ENCODE measurements at regions not wholly inside any gene's neighbourhood (a gene's known extent, or its start where the extent isn't known, plus 50 kb on each side); places are given as distances from the start of the nearest gene placed in this dataset.
"Not testable (repeated sequence)": the region's sequence is repeated elsewhere in the genome, so short reads cannot be mapped to it uniquely, and the experiment has no call there.

- DNase-seq, result no peak
These were observed 136.2 kb downstream of the HMX1 start for GRCh38 chr4:8735236-8736089.

- no peak for DNase-seq
These were observed 138.9 kb downstream of the HMX1 start for GRCh38 chr4:8732681-8733243.

GRCh38 chr4:8732092-8732491, 139.5 kb downstream of the CPZ start:
- DNase-seq, result no peak

GRCh38 chr4:8731364-8731763, 138.8 kb downstream of the CPZ start:
- DNase-seq, result no peak

- no peak for DNase-seq
These were observed 138.1 kb downstream of the CPZ start for GRCh38 chr4:8730681-8731080.

- DNase-seq, result no peak
These were observed 137.6 kb downstream of the CPZ start for GRCh38 chr4:8730159-8730558.

GRCh38 chr4:8729408-8730149, 137.0 kb downstream of the CPZ start:
- no peak for DNase-seq

- DNase-seq, result no peak
These were observed 136.2 kb downstream of the CPZ start for GRCh38 chr4:8728536-8729407.

- no peak for DNase-seq
These were observed 135.3 kb downstream of the CPZ start for GRCh38 chr4:8727546-8728510.

GRCh38 chr4:8727131-8727530, 134.6 kb downstream of the CPZ start:
- DNase-seq, result no peak

- no peak for DNase-seq
These were observed 133.8 kb downstream of the CPZ start for GRCh38 chr4:8726344-8726851.

- no peak for DNase-seq
These were observed 133.3 kb downstream of the CPZ start for GRCh38 chr4:8725845-8726244.

GRCh38 chr4:8725071-8725841, 132.7 kb downstream of the CPZ start:
- DNase-seq, result no peak

- DNase-seq, result no peak
These were observed 132.0 kb downstream of the CPZ start for GRCh38 chr4:8724436-8725070.

GRCh38 chr4:8723222-8723980, 130.8 kb downstream of the CPZ start:
- DNase-seq, result no peak

GRCh38 chr4:8722556-8722955, 130.0 kb downstream of the CPZ start:
- DNase-seq, result no peak

- DNase-seq, result no peak
These were observed 129.1 kb downstream of the CPZ start for GRCh38 chr4:8721621-8722020.

- DNase-seq, result no peak
These were observed 126.9 kb downstream of the CPZ start for GRCh38 chr4:8719421-8719820.

- not testable (repeated sequence) for DNase-seq
These were observed 124.9 kb downstream of the CPZ start for GRCh38 chr4:8717470-8717869.

Data from Kasumi-1 (cell line).